GM23338 (cell line): ENCODE measurements at regions not wholly inside any gene's neighbourhood (a gene's known extent, or its start where the extent isn't known, plus 50 kb on each side); places are given as distances from the start of the nearest gene placed in this dataset.
A peak's percentile ranks its signal among the peaks of the same experiment; 100 is the strongest.

Experiments
- ATAC-seq: fragments of 200-7000 bp; cut with Tn5 transposase; 3 replicates; pipeline ENCODE4 v1.9.1; 2020
- DNase-seq: peaks from one replicate; pipeline ENCODE4 v3.0.0-alpha.2; 2015; ENCODE audit warnings: low spot score
- H2AFZ ChIP-seq: fragments of 200-600 bp; sonication (generic); 2 replicates; pipeline ENCODE4 v1.8.0; 2016; ENCODE audit warnings: antibody characterized with exemption, mild to moderate bottlenecking, moderate library complexity
- H3F3A ChIP-seq: fragments of 200-600 bp; sonication (generic); replicated peaks from 2 replicates; pipeline ENCODE4 v1.8.0; 2017; ENCODE audit warnings: antibody characterized with exemption, mixed run types, low read depth
- H3K27ac ChIP-seq: fragments of 200-600 bp; sonication (generic); 2 replicates; pipeline ENCODE4 v1.6.1; 2016; ENCODE audit warnings: low read depth
- H3K27me3 ChIP-seq: fragments of 200-600 bp; sonication (generic); 2 replicates; pipeline ENCODE4 v1.8.0; 2016; ENCODE audit warnings: mild to moderate bottlenecking, mixed run types, moderate library complexity; ENCODE audit not compliant: insufficient read depth
- H3K36me3 ChIP-seq: fragments of 200-600 bp; sonication (generic); 2 replicates; pipeline ENCODE4 v1.8.0; 2016; ENCODE audit warnings: mild to moderate bottlenecking; ENCODE audit not compliant: insufficient read depth
- H3K4me1 ChIP-seq: fragments of 200-600 bp; sonication (generic); 2 replicates; pipeline ENCODE4 v1.8.0; 2016; ENCODE audit warnings: mild to moderate bottlenecking, moderate library complexity; ENCODE audit not compliant: insufficient read depth
- H3K4me2 ChIP-seq: fragments of 200-600 bp; sonication (generic); 2 replicates; pipeline ENCODE4 v1.7.1; 2017; ENCODE audit warnings: mixed run types
- H3K4me3 ChIP-seq: fragments of 200-600 bp; sonication (generic); 2 replicates; pipeline ENCODE4 v1.6.1; 2016; ENCODE audit warnings: mixed run types
- H3K79me2 ChIP-seq: fragments of 200-600 bp; sonication (generic); replicated peaks from 2 replicates; pipeline ENCODE4 v1.8.0; 2017; ENCODE audit warnings: mild to moderate bottlenecking; ENCODE audit not compliant: insufficient read depth
- H3K9me2 ChIP-seq: fragments of 200-600 bp; sonication (generic); 2 replicates; pipeline ENCODE4 v1.8.0; 2017; ENCODE audit not compliant: insufficient read depth
- H4K20me1 ChIP-seq: fragments of 200-600 bp; sonication (generic); replicated peaks from 2 replicates; pipeline ENCODE4 v1.8.0; 2017; ENCODE audit warnings: mild to moderate bottlenecking; ENCODE audit not compliant: insufficient read depth
- H3K27ac Mint-ChIP-seq: 2 replicates; pipeline ENCODE4 v1.8.0; 2020; ENCODE audit warnings: inconsistent platforms, mild to moderate bottlenecking, moderate library complexity, mixed read lengths
- H3K27me3 Mint-ChIP-seq: 3 replicates; pipeline ENCODE4 v1.8.0; 2022; ENCODE audit warnings: low read depth, mild to moderate bottlenecking, moderate library complexity, mixed read lengths, inconsistent platforms; ENCODE audit not compliant: insufficient read depth, poor library complexity
- H3K36me3 Mint-ChIP-seq: 3 replicates; pipeline ENCODE4 v1.8.0; 2021; ENCODE audit warnings: low read depth, mild to moderate bottlenecking, inconsistent platforms, moderate library complexity, mixed read lengths
- H3K4me1 Mint-ChIP-seq: 3 replicates; pipeline ENCODE4 v1.8.0; 2020; ENCODE audit warnings: mild to moderate bottlenecking, inconsistent platforms, mixed read lengths
- H3K4me3 Mint-ChIP-seq: 3 replicates; pipeline ENCODE4 v1.8.0; 2021; ENCODE audit warnings: moderate library complexity, mild to moderate bottlenecking, inconsistent platforms, mixed read lengths
- H3K9me3 Mint-ChIP-seq: 3 replicates; pipeline ENCODE4 v1.8.0; 2020; ENCODE audit warnings: moderate library complexity, mild to moderate bottlenecking, inconsistent platforms, mixed read lengths
- EZH2phosphoT487 ChIP-seq: fragments of 200-600 bp; sonication (generic); IDR thresholded peaks from one replicate; pipeline ENCODE4 v1.8.1; 2018; ENCODE audit warnings: antibody characterized with exemption; ENCODE audit not compliant: unreplicated experiment
- JUNB ChIP-seq: IDR thresholded peaks from one replicate; pipeline ENCODE4 v1.6.1; 2016; ENCODE audit warnings: antibody characterized with exemption; ENCODE audit not compliant: unreplicated experiment
- NANOG ChIP-seq: IDR thresholded peaks from 2 replicates; pipeline ENCODE4 v1.6.1; 2016; ENCODE audit warnings: antibody characterized with exemption, borderline replicate concordance
- POLR2AphosphoS5 ChIP-seq: IDR thresholded peaks from 2 replicates; pipeline ENCODE4 v1.6.1; 2016; ENCODE audit warnings: antibody characterized with exemption, low read depth
- ZNF114 ChIP-seq: fragments of 250-450 bp; sonication (Bioruptor Pico); IDR thresholded peaks from 2 replicates; pipeline ENCODE4 v1.5.0; 2020; ENCODE audit warnings: mild to moderate bottlenecking, moderate library complexity
- ZNF331 ChIP-seq: fragments of 250-450 bp; sonication (Bioruptor Pico); IDR thresholded peaks from 2 replicates; pipeline ENCODE4 v1.5.0; 2020; ENCODE audit warnings: low read depth, mild to moderate bottlenecking, moderate library complexity
- TF ChIP-seq, protein P1 (sequence below), 2 experiments: fragments of 200-600 bp in 1 of 2; sonication (generic) in 1 of 2; conservative IDR thresholded peaks; 2 replicates each; pipeline versions ENCODE4 v1.5.1 to v1.6.1; 2016 to 2017; ENCODE audit warnings: antibody characterized with exemption in 2 of 2, low read depth in 2 of 2, mild to moderate bottlenecking in 2 of 2, moderate library complexity in 1 of 2
- TF ChIP-seq, protein P2 (sequence below): IDR thresholded peaks from 2 replicates; pipeline ENCODE4 v1.6.1; 2016; ENCODE audit warnings: antibody characterized with exemption
- TF ChIP-seq, protein P3 (sequence below): fragments of 250-450 bp; sonication (Bioruptor Pico); IDR thresholded peaks from 2 replicates; pipeline ENCODE4 v1.5.0; 2020; ENCODE audit warnings: mild to moderate bottlenecking, moderate library complexity
- TF ChIP-seq, protein P4 (sequence below): IDR thresholded peaks from one replicate; pipeline ENCODE4 v1.6.1; 2018; ENCODE audit warnings: antibody characterized with exemption; ENCODE audit not compliant: unreplicated experiment

DNA sequence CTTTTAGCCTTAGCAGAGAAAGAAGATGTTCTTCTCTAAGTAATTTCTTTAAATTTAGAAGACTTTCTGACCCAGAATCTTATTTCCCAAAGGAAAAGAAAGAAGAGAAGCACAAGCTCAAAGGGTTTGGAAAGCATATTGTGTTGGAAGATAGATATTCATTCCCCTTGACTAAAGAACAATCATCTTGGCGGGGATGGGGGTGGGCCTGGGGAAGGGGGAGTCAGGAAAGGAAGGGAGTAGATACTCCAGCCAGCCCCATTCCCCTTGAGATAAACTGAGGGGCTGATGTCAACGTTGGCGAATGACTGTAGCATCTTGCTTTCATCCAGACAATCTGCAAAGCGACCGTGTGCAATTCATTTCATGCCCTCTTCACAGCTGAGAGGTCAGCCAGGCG, 66.5 kb upstream of the SIPA1L2 start (continued):
- TF ChIP-seq, protein P1, sequence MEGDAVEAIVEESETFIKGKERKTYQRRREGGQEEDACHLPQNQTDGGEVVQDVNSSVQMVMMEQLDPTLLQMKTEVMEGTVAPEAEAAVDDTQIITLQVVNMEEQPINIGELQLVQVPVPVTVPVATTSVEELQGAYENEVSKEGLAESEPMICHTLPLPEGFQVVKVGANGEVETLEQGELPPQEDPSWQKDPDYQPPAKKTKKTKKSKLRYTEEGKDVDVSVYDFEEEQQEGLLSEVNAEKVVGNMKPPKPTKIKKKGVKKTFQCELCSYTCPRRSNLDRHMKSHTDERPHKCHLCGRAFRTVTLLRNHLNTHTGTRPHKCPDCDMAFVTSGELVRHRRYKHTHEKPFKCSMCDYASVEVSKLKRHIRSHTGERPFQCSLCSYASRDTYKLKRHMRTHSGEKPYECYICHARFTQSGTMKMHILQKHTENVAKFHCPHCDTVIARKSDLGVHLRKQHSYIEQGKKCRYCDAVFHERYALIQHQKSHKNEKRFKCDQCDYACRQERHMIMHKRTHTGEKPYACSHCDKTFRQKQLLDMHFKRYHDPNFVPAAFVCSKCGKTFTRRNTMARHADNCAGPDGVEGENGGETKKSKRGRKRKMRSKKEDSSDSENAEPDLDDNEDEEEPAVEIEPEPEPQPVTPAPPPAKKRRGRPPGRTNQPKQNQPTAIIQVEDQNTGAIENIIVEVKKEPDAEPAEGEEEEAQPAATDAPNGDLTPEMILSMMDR (conservative IDR thresholded peaks at IDR 0.05; ENCODE audit: low read depth in 2 of 2), result no peak
- TF ChIP-seq, protein P2, sequence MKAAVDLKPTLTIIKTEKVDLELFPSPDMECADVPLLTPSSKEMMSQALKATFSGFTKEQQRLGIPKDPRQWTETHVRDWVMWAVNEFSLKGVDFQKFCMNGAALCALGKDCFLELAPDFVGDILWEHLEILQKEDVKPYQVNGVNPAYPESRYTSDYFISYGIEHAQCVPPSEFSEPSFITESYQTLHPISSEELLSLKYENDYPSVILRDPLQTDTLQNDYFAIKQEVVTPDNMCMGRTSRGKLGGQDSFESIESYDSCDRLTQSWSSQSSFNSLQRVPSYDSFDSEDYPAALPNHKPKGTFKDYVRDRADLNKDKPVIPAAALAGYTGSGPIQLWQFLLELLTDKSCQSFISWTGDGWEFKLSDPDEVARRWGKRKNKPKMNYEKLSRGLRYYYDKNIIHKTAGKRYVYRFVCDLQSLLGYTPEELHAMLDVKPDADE, result no peak
- TF ChIP-seq POLR2AphosphoS5, result no peak
- TF ChIP-seq, protein P3, sequence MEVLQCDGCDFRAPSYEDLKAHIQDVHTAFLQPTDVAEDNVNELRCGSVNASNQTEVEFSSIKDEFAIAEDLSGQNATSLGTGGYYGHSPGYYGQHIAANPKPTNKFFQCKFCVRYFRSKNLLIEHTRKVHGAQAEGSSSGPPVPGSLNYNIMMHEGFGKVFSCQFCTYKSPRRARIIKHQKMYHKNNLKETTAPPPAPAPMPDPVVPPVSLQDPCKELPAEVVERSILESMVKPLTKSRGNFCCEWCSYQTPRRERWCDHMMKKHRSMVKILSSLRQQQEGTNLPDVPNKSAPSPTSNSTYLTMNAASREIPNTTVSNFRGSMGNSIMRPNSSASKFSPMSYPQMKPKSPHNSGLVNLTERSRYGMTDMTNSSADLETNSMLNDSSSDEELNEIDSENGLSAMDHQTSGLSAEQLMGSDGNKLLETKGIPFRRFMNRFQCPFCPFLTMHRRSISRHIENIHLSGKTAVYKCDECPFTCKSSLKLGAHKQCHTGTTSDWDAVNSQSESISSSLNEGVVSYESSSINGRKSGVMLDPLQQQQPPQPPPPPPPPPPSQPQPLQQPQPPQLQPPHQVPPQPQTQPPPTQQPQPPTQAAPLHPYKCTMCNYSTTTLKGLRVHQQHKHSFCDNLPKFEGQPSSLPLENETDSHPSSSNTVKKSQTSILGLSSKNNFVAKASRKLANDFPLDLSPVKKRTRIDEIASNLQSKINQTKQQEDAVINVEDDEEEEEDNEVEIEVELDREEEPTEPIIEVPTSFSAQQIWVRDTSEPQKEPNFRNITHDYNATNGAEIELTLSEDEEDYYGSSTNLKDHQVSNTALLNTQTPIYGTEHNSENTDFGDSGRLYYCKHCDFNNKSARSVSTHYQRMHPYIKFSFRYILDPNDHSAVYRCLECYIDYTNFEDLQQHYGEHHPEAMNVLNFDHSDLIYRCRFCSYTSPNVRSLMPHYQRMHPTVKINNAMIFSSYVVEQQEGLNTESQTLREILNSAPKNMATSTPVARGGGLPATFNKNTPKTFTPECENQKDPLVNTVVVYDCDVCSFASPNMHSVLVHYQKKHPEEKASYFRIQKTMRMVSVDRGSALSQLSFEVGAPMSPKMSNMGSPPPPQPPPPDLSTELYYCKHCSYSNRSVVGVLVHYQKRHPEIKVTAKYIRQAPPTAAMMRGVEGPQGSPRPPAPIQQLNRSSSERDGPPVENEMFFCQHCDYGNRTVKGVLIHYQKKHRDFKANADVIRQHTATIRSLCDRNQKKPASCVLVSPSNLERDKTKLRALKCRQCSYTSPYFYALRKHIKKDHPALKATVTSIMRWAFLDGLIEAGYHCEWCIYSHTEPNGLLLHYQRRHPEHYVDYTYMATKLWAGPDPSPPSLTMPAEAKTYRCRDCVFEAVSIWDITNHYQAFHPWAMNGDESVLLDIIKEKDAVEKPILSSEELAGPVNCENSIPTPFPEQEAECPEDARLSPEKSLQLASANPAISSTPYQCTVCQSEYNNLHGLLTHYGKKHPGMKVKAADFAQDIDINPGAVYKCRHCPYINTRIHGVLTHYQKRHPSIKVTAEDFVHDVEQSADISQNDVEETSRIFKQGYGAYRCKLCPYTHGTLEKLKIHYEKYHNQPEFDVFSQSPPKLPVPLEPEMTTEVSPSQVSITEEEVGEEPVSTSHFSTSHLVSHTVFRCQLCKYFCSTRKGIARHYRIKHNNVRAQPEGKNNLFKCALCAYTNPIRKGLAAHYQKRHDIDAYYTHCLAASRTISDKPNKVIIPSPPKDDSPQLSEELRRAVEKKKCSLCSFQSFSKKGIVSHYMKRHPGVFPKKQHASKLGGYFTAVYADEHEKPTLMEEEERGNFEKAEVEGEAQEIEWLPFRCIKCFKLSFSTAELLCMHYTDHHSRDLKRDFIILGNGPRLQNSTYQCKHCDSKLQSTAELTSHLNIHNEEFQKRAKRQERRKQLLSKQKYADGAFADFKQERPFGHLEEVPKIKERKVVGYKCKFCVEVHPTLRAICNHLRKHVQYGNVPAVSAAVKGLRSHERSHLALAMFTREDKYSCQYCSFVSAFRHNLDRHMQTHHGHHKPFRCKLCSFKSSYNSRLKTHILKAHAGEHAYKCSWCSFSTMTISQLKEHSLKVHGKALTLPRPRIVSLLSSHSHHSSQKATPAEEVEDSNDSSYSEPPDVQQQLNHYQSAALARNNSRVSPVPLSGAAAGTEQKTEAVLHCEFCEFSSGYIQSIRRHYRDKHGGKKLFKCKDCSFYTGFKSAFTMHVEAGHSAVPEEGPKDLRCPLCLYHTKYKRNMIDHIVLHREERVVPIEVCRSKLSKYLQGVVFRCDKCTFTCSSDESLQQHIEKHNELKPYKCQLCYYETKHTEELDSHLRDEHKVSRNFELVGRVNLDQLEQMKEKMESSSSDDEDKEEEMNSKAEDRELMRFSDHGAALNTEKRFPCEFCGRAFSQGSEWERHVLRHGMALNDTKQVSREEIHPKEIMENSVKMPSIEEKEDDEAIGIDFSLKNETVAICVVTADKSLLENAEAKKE (CRISPR knock-in tag), result no peak

DNA sequence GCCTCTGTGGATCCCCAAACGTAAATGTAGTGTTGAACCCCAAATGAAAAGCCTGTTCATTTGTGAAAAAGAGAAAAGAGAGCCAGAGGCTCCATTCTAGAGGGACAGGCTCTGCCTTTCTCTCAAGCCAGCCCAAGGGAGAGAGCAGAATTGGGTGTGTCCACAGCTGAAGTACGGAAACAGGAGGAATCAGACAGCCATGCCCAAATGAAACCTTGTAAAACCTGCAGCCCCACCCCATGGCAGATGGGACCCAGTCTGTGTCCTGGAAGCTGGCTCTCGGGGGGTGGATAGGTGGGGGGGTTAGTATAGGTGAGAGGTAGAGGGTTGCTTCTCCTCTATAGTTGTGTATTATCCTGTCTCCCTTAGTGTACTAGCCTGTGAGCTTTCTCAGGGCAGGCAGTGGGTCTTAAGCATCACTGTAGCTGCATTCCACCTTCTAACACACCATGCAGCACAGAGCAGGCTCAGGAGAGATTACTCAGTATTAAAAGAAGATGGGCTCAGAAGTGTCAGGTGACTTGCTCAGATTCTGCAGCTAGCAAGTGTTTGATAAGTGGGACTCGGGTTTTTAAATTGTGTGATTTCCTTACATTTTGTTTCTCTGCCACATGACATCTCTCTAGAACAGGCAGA, 67.4 kb upstream of the SIPA1L2 start:
- H3F3A ChIP-seq, result no peaks in the 10 kb centered on the region
- no peak overlapping the region for H3K27ac Mint-ChIP-seq
- no peak overlapping the region for H3K4me3 Mint-ChIP-seq
- no peaks in the 10 kb centered on the region; the same call in 2 of the 3 replicates for H3K36me3 Mint-ChIP-seq
- no peaks in the 10 kb centered on the region for H3K36me3 ChIP-seq
- H3K4me2 ChIP-seq, result no peak overlapping the region
- H3K27me3 Mint-ChIP-seq, result peaks cover 3% of the 10 kb centered on the region
- no peaks in the 10 kb centered on the region for H4K20me1 ChIP-seq
- no peak overlapping the region for H3K4me3 ChIP-seq
- H2AFZ ChIP-seq, result peak overlapping the region; percentile 28; the same call in 1 of the 2 replicates
- no peaks in the 10 kb centered on the region for H3K79me2 ChIP-seq
- H3K4me1 ChIP-seq, result no peaks in the 10 kb centered on the region
- peaks cover 13% of the 10 kb centered on the region; the same call in 2 of the 3 replicates for H3K4me1 Mint-ChIP-seq
- H3K9me2 ChIP-seq, result no peaks in the 10 kb centered on the region; the same call in 1 of the 2 replicates
- H3K9me3 Mint-ChIP-seq, result no peaks in the 10 kb centered on the region
- DNase-seq, result no peak
- no peak overlapping the region for H3K27ac ChIP-seq
- no peaks in the 10 kb centered on the region for H3K27me3 ChIP-seq
- ATAC-seq, result peak; percentile 73
- TF ChIP-seq EZH2phosphoT487 (no peak), ZNF114 (CRISPR knock-in tag) (no peak), POLR2AphosphoS5 (no peak), ZNF331 (CRISPR knock-in tag) (no peak), NANOG (no peak), JUNB (no peak)
- TF ChIP-seq, protein P4, sequence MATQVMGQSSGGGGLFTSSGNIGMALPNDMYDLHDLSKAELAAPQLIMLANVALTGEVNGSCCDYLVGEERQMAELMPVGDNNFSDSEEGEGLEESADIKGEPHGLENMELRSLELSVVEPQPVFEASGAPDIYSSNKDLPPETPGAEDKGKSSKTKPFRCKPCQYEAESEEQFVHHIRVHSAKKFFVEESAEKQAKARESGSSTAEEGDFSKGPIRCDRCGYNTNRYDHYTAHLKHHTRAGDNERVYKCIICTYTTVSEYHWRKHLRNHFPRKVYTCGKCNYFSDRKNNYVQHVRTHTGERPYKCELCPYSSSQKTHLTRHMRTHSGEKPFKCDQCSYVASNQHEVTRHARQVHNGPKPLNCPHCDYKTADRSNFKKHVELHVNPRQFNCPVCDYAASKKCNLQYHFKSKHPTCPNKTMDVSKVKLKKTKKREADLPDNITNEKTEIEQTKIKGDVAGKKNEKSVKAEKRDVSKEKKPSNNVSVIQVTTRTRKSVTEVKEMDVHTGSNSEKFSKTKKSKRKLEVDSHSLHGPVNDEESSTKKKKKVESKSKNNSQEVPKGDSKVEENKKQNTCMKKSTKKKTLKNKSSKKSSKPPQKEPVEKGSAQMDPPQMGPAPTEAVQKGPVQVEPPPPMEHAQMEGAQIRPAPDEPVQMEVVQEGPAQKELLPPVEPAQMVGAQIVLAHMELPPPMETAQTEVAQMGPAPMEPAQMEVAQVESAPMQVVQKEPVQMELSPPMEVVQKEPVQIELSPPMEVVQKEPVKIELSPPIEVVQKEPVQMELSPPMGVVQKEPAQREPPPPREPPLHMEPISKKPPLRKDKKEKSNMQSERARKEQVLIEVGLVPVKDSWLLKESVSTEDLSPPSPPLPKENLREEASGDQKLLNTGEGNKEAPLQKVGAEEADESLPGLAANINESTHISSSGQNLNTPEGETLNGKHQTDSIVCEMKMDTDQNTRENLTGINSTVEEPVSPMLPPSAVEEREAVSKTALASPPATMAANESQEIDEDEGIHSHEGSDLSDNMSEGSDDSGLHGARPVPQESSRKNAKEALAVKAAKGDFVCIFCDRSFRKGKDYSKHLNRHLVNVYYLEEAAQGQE, result no peak
